GM23248 (cell line): ENCODE measurements at regions not wholly inside any gene's neighbourhood (a gene's known extent, or its start where the extent isn't known, plus 50 kb on each side); places are given as distances from the start of the nearest gene placed in this dataset.
A peak's percentile ranks its signal among the peaks of the same experiment; 100 is the strongest.

Experiments
- DNase-seq: peaks from one replicate; pipeline ENCODE4 v3.0.0-alpha.2; 2015
- H2AFZ ChIP-seq: fragments of 200-600 bp; sonication (generic); 2 replicates; pipeline ENCODE4 v1.6.1; 2016; ENCODE audit warnings: antibody characterized with exemption
- H3F3A ChIP-seq: fragments of 200-600 bp; sonication (generic); 2 replicates; pipeline ENCODE4 v1.6.1; 2016; ENCODE audit warnings: mild to moderate bottlenecking, antibody characterized with exemption, mixed run types; ENCODE audit not compliant: insufficient read depth
- H3K27ac ChIP-seq: fragments of 200-600 bp; sonication (generic); 2 replicates; pipeline ENCODE4 v1.5.1; 2016; ENCODE audit warnings: mild to moderate bottlenecking
- H3K27me3 ChIP-seq: fragments of 200-600 bp; sonication (generic); replicated peaks from 2 replicates; pipeline ENCODE4 v1.6.1; 2016; ENCODE audit warnings: mild to moderate bottlenecking; ENCODE audit not compliant: insufficient read depth
- H3K36me3 ChIP-seq: fragments of 200-600 bp; sonication (generic); 2 replicates; pipeline ENCODE4 v1.6.1; 2016; ENCODE audit warnings: low read depth, mild to moderate bottlenecking
- H3K4me1 ChIP-seq: fragments of 200-600 bp; sonication (generic); 2 replicates; pipeline ENCODE4 v1.6.1; 2016; ENCODE audit warnings: mild to moderate bottlenecking; ENCODE audit not compliant: insufficient read depth
- H3K4me2 ChIP-seq: fragments of 200-600 bp; sonication (generic); one replicate; pipeline ENCODE4 v1.6.1; 2016; ENCODE audit warnings: mild to moderate bottlenecking; ENCODE audit not compliant: unreplicated experiment
- H3K4me3 ChIP-seq: fragments of 200-600 bp; sonication (generic); 2 replicates; pipeline ENCODE4 v1.5.1; 2016; ENCODE audit warnings: mild to moderate bottlenecking
- H3K79me2 ChIP-seq: fragments of 200-600 bp; sonication (generic); 2 replicates; pipeline ENCODE4 v1.6.1; 2016; ENCODE audit warnings: mild to moderate bottlenecking; ENCODE audit not compliant: insufficient read depth
- H3K9ac ChIP-seq: fragments of 200-600 bp; sonication (generic); 2 replicates; pipeline ENCODE4 v1.6.1; 2016; ENCODE audit warnings: mild to moderate bottlenecking
- H3K9me2 ChIP-seq: fragments of 200-600 bp; sonication (generic); 2 replicates; pipeline ENCODE4 v1.6.1; 2016; ENCODE audit warnings: mixed run types, mild to moderate bottlenecking, moderate library complexity; ENCODE audit not compliant: insufficient read depth
- H3K9me3 ChIP-seq: fragments of 200-600 bp; sonication (generic); one replicate; pipeline ENCODE4 v1.6.1; 2017; ENCODE audit warnings: low read depth
- H4K20me1 ChIP-seq: fragments of 200-600 bp; sonication (generic); 2 replicates; pipeline ENCODE4 v1.6.0; 2016; ENCODE audit not compliant: insufficient read depth
- EZH2 ChIP-seq: fragments of 200-600 bp; sonication (generic); IDR thresholded peaks from 2 replicates; pipeline ENCODE4 v1.6.1; 2018; ENCODE audit warnings: antibody characterized with exemption, mild to moderate bottlenecking; ENCODE audit not compliant: insufficient read depth, poor library complexity, severe bottlenecking
- EZH2phosphoT487 ChIP-seq: fragments of 200-600 bp; sonication (generic); IDR thresholded peaks from 2 replicates; pipeline ENCODE4 v1.6.1; 2018; ENCODE audit warnings: antibody characterized with exemption, moderate library complexity, mild to moderate bottlenecking, low read depth; ENCODE audit not compliant: insufficient read depth
- WGBS, 2 experiments: methylation state at CpG; one replicate each; pipeline ENCODE4 v1.1.6; 2015 to 2017; ENCODE audit warnings: low lambda C conversion rate in 2 of 2, low coverage in 1 of 2; ENCODE audit errors: missing lambda C conversion rate in 2 of 2; 5-methylcytosine and 5-hydroxymethylcytosine counted together
- in situ Hi-C: fragments of 300-500 bp; cut with MboI; formaldehyde crosslinking; loops from 2 replicates; pipeline ENCODE4 v1.15.0; 2020

GRCh38 chr5:5018578-5018970, 121.6 kb upstream of the ADAMTS16 start:
- no peak overlapping the region for H3K4me3 ChIP-seq
- H2AFZ ChIP-seq = peak overlapping the region; percentile 46
- H3K9me2 ChIP-seq = no peaks in the 10 kb centered on the region
- peak; percentile 85 for DNase-seq
- H3K4me2 ChIP-seq = no peak overlapping the region
- H3F3A ChIP-seq = peaks cover 37% of the 10 kb centered on the region
- H3K27me3 ChIP-seq = no peaks in the 10 kb centered on the region
- H3K9ac ChIP-seq = peak overlapping the region; percentile 53
- H4K20me1 ChIP-seq = no peaks in the 10 kb centered on the region
- H3K27ac ChIP-seq = peak overlapping the region; percentile 84
- in situ Hi-C loops = no loop called here
- peaks cover 38% of the 10 kb centered on the region for H3K4me1 ChIP-seq
- TF ChIP-seq EZH2phosphoT487 (0 out of 2 replicates have a peak, but pooled peaks have one; percentile 14), EZH2 (no peak)
- H3K9me3 ChIP-seq = no peaks in the 10 kb centered on the region
- 10 to 11% methylated on average over 4 of the region's 4 CpGs for WGBS, 2 experiments
- H3K36me3 ChIP-seq = no peaks in the 10 kb centered on the region
- no peaks in the 10 kb centered on the region for H3K79me2 ChIP-seq

- DNase-seq = no peak
- Histone ChIP-seq H3K4me3 (no peak overlapping the region), H3F3A (peaks cover 32% of the 10 kb centered on the region), H3K79me2 (no peaks in the 10 kb centered on the region), H2AFZ (no peak overlapping the region), H3K4me1 (peaks cover 24% of the 10 kb centered on the region), H3K9ac (no peak overlapping the region), H3K27ac (no peak overlapping the region), H3K27me3 (no peaks in the 10 kb centered on the region), H3K36me3 (no peaks in the 10 kb centered on the region), H3K4me2 (no peak overlapping the region), H3K9me3 (no peaks in the 10 kb centered on the region), H4K20me1 (no peaks in the 10 kb centered on the region), H3K9me2 (no peaks in the 10 kb centered on the region)
- in situ Hi-C loops = no loop called here
- TF ChIP-seq EZH2 = no peak
- no peak for TF ChIP-seq EZH2phosphoT487
- WGBS, 2 experiments = 85 to 95% methylated on average over 5 of the region's 5 CpGs
Measured at GRCh38 chr5:5021436-5021835, 118.7 kb upstream of the ADAMTS16 start.

GRCh38 chr5:5025098-5025773, 114.9 kb upstream of the ADAMTS16 start:
- DNase-seq = no peak
- Histone ChIP-seq H2AFZ (no peak overlapping the region), H3K4me1 (no peaks in the 10 kb centered on the region), H3K9me3 (no peaks in the 10 kb centered on the region), H4K20me1 (no peaks in the 10 kb centered on the region), H3F3A (no peaks in the 10 kb centered on the region), H3K79me2 (no peaks in the 10 kb centered on the region), H3K4me3 (no peak overlapping the region), H3K4me2 (no peak overlapping the region), H3K27me3 (peaks cover 5% of the 10 kb centered on the region; the same call in 1 of the 2 replicates), H3K27ac (no peak overlapping the region), H3K36me3 (no peaks in the 10 kb centered on the region), H3K9me2 (no peaks in the 10 kb centered on the region), H3K9ac (no peak overlapping the region)
- TF ChIP-seq EZH2 (no peak), EZH2phosphoT487 (no peak)
- in situ Hi-C loops = no loop called here
- 74% methylated on average over 14 of the region's 14 CpGs for WGBS, 2 experiments

GRCh38 chr5:5025774-5026408, 114.2 kb upstream of the ADAMTS16 start:
- Histone ChIP-seq H3K9ac (no peak overlapping the region), H3K27me3 (peaks cover 5% of the 10 kb centered on the region; the same call in 1 of the 2 replicates), H3K9me2 (no peaks in the 10 kb centered on the region), H2AFZ (no peak overlapping the region), H3K27ac (no peak overlapping the region), H3K9me3 (no peaks in the 10 kb centered on the region), H3K4me3 (no peak overlapping the region), H3K79me2 (no peaks in the 10 kb centered on the region), H3F3A (no peaks in the 10 kb centered on the region), H3K4me1 (no peaks in the 10 kb centered on the region), H3K4me2 (no peak overlapping the region), H4K20me1 (no peaks in the 10 kb centered on the region), H3K36me3 (no peaks in the 10 kb centered on the region)
- in situ Hi-C loops = no loop called here
- WGBS, 2 experiments = 77 to 79% methylated on average over 16 of the region's 16 CpGs
- no peak for TF ChIP-seq EZH2phosphoT487
- TF ChIP-seq EZH2 = no peak
- DNase-seq = no peak
